HepG2 (cell line): ENCODE measurements at regions not wholly inside any gene's neighbourhood (a gene's known extent, or its start where the extent isn't known, plus 50 kb on each side); places are given as distances from the start of the nearest gene placed in this dataset.

ENCODE experiments used
- ATAC-seq: fragments of 200-7000 bp; cut with Tn5 transposase; 3 replicates; pipeline ENCODE4 v1.9.1; 2020; ENCODE audit warnings: mild to moderate bottlenecking, moderate library complexity
- BruUV-seq: library from RNA; stranded (reverse); fragments of 400-500 nt; replicated peaks from 2 replicates; lab custom pipeline; 2021; lab: Mats Ljungman, UMichigan
- CTCF ChIA-PET: fragments of 300-600 bp; formaldehyde crosslinking; extraction: SDS; loops from one replicate; lab custom pipeline; 2021; ENCODE audit warnings: low total read pairs, inconsistent platforms, low intra/inter-chr PET ratio; lab: Yijun Ruan, JAX
- POLR2A ChIA-PET: fragments of 350-600 bp; sonication (Branson Sonifier 250); formaldehyde crosslinking; loops from one replicate; lab custom pipeline; 2020; ENCODE audit warnings: antibody characterized with exemption, inconsistent platforms; lab: Yijun Ruan, JAX
- DNase-seq: peaks from one replicate; pipeline ENCODE4 v3.0.0-alpha.2; 2015; ENCODE audit warnings: low spot score
- FAIRE-seq: peaks from 3 replicates; lab custom pipeline; 2011; peaks lifted over from hg19 to GRCh38; lab: Jason Lieb, UNC
- H2AFZ ChIP-seq: one replicate; pipeline ENCODE4 v1.6.1; 2011; ENCODE audit warnings: low read length, inconsistent platforms
- H3K27ac ChIP-seq: fragments of 300-600 bp; 3 replicates; pipeline ENCODE4 v1.8.0; 2011; ENCODE audit warnings: mixed run types, mild to moderate bottlenecking, mixed read lengths, low read length, inconsistent platforms; ENCODE audit not compliant: insufficient read depth; ENCODE audit errors: extremely low read length
- H3K27me3 ChIP-seq, 2 experiments: fragments of 200-600 bp in 1 of 2; 2 replicates in 1 of 2; 3 replicates in 1 of 2; pipeline versions ENCODE4 v1.6.0 to v1.8.0; 2011; ENCODE audit warnings: low read length in 2 of 2, mild to moderate bottlenecking in 2 of 2, moderate library complexity in 2 of 2, inconsistent platforms in 1 of 2; ENCODE audit not compliant: insufficient read depth in 2 of 2, control insufficient read depth in 1 of 2
- H3K36me3 ChIP-seq, 2 experiments: fragments of 200-600 bp in 1 of 2; replicated peaks in 1 of 2; 2 replicates in 1 of 2; 3 replicates in 1 of 2; pipeline versions ENCODE4 v1.5.1 to v1.8.0; 2011; ENCODE audit warnings: low read length in 2 of 2, inconsistent platforms in 1 of 2; ENCODE audit not compliant: insufficient read depth in 2 of 2, control insufficient read depth in 1 of 2
- H3K4me1 ChIP-seq: 2 replicates; pipeline ENCODE4 v1.5.1; 2012; ENCODE audit warnings: low read length, inconsistent platforms; ENCODE audit not compliant: insufficient read depth
- H3K4me2 ChIP-seq: 2 replicates; pipeline ENCODE4 v1.6.0; 2011; ENCODE audit warnings: low read depth, low read length, inconsistent platforms
- H3K4me3 ChIP-seq, 3 experiments: fragments of 200-600 bp in 1 of 3; sonication (generic), shearing (Covaris generic) in 1 of 3; replicated peaks in 1 of 3; 2 replicates each; pipeline ENCODE4 v1.5.1; 2011 to 2016; ENCODE audit warnings: low read length in 3 of 3, inconsistent platforms in 2 of 3, low read depth in 2 of 3, mild to moderate bottlenecking in 2 of 3, control low read depth in 1 of 3, mixed read lengths in 1 of 3; ENCODE audit not compliant: insufficient read depth in 1 of 3
- H3K79me2 ChIP-seq: one replicate; pipeline ENCODE4 v1.6.1; 2011; ENCODE audit warnings: low read length, inconsistent platforms; ENCODE audit not compliant: insufficient read depth
- H3K9ac ChIP-seq: 2 replicates; pipeline ENCODE4 v1.6.0; 2011; ENCODE audit warnings: mild to moderate bottlenecking, low read depth, low read length, inconsistent platforms; ENCODE audit not compliant: insufficient read depth
- H3K9me3 ChIP-seq: 2 replicates; pipeline ENCODE4 v1.5.1; 2012; ENCODE audit warnings: mild to moderate bottlenecking, low read length
- H4K20me1 ChIP-seq: 2 replicates; pipeline ENCODE4 v1.6.0; 2011; ENCODE audit warnings: inconsistent platforms, mild to moderate bottlenecking, low read length, moderate library complexity; ENCODE audit not compliant: insufficient read depth
- ATF5 ChIP-seq: sonication (generic); formaldehyde crosslinking; IDR thresholded peaks from 2 replicates; pipeline ENCODE4 v1.4.0; 2020; ENCODE audit warnings: mild to moderate bottlenecking, low read depth, missing genetic modification reagents
- HMGXB3 ChIP-seq: sonication (generic); formaldehyde crosslinking; IDR thresholded peaks from 2 replicates; pipeline ENCODE4 v1.4.0; 2020; ENCODE audit warnings: missing genetic modification reagents, borderline replicate concordance
- HNRNPLL ChIP-seq: fragments of 200-400 bp; formaldehyde crosslinking; IDR thresholded peaks from 2 replicates; pipeline ENCODE4 v1.6.1; 2017; ENCODE audit warnings: mild to moderate bottlenecking, low read depth, low read length; ENCODE audit not compliant: poor library complexity, severe bottlenecking
- IKZF4 ChIP-seq: sonication (generic); formaldehyde crosslinking; IDR thresholded peaks from 2 replicates; pipeline ENCODE4 v1.5.1; 2020; ENCODE audit warnings: borderline replicate concordance, mild to moderate bottlenecking, low read depth, missing genetic modification reagents; ENCODE audit errors: not compliant biosample characterization
- KLF16 ChIP-seq, 2 experiments: sonication (generic) in 1 of 2; formaldehyde crosslinking in 1 of 2; IDR thresholded peaks; 2 replicates each; pipeline versions ENCODE4 v1.6.1 to v1.8.0; 2016 to 2023; ENCODE audit warnings: missing genetic modification reagents in 2 of 2, missing compliant biosample characterization in 1 of 2
- MXD3 ChIP-seq: IDR thresholded peaks from 2 replicates; pipeline ENCODE4 v1.6.1; 2016; ENCODE audit warnings: mild to moderate bottlenecking, missing biosample characterization, missing genetic modification reagents
- RFXANK ChIP-seq: IDR thresholded peaks from 2 replicates; pipeline ENCODE4 v1.6.1; 2016
- SALL2 ChIP-seq: sonication (generic); formaldehyde crosslinking; IDR thresholded peaks from 2 replicates; pipeline ENCODE4 v1.8.1; 2023; ENCODE audit warnings: mild to moderate bottlenecking, missing genetic modification reagents, inconsistent platforms
- SMYD3 ChIP-seq: sonication (generic); formaldehyde crosslinking; IDR thresholded peaks from 2 replicates; pipeline ENCODE4 v1.8.1; 2023; ENCODE audit warnings: mild to moderate bottlenecking, missing genetic modification reagents
- TCF12 ChIP-seq, 2 experiments: fragments of 450-650 bp in 1 of 2; sonication (generic) in 1 of 2; formaldehyde crosslinking in 1 of 2; IDR thresholded peaks; 2 replicates each; pipeline versions ENCODE4 v1.6.1 to v1.8.0; 2017 to 2022; ENCODE audit warnings: antibody characterized with exemption in 1 of 2, mild to moderate bottlenecking in 1 of 2, missing genetic modification reagents in 1 of 2, moderate library complexity in 1 of 2
- ZMYM2 ChIP-seq: sonication (generic); formaldehyde crosslinking; IDR thresholded peaks from 2 replicates; pipeline ENCODE4 v1.8.0; 2022; ENCODE audit warnings: mild to moderate bottlenecking, missing genetic modification reagents
- ZMYM4 ChIP-seq: sonication (generic); formaldehyde crosslinking; IDR thresholded peaks from 2 replicates; pipeline ENCODE4 v1.8.1; 2023; ENCODE audit warnings: mild to moderate bottlenecking, missing genetic modification reagents
- ZNF143 ChIP-seq: sonication (generic); formaldehyde crosslinking; IDR thresholded peaks from 2 replicates; pipeline ENCODE4 v1.4.0; 2020; ENCODE audit warnings: missing genetic modification reagents
- ZNF768 ChIP-seq: sonication (generic); formaldehyde crosslinking; IDR thresholded peaks from 2 replicates; pipeline ENCODE4 v1.4.0; 2020; ENCODE audit warnings: missing genetic modification reagents
- ZSCAN30 ChIP-seq: sonication (generic); formaldehyde crosslinking; IDR thresholded peaks from 2 replicates; pipeline ENCODE4 v1.5.0; 2020; ENCODE audit warnings: mild to moderate bottlenecking, missing genetic modification reagents
- in situ Hi-C: cut with HindIII; loops from 2 replicates; pipeline ENCODE4 v1.10.0; 2017; ENCODE audit warnings: low pct_unique_long_range_greater_than_20kb; ENCODE audit not compliant: extremely low pct_ligation_motif_present
- intact Hi-C: fragments of 100-400 bp; cut with micrococcal nuclease; formaldehyde crosslinking; loops from one replicate; pipeline ENCODE4 v1.10.0; 2022; ENCODE audit not compliant: unreplicated experiment

- H3K27ac ChIP-seq = no peak overlapping the region
- H3K4me3 ChIP-seq = no peak overlapping the region
- no peaks in the 10 kb centered on the region for H4K20me1 ChIP-seq
- no TSS peak for BruUV-seq
- no peak overlapping the region for H3K4me2 ChIP-seq
- DNase-seq (no peak), FAIRE-seq (no peak), ATAC-seq (no peak)
- no peak overlapping the region for H3K9ac ChIP-seq
- no peaks in the 10 kb centered on the region for H3K27me3 ChIP-seq
- H3K79me2 ChIP-seq = no peaks in the 10 kb centered on the region
- peaks cover 7% of the 10 kb centered on the region; the same call in 1 of the 2 replicates for H3K9me3 ChIP-seq
- intact Hi-C loops (no loop called here), in situ Hi-C loops (no loop called here)
- no peaks in the 10 kb centered on the region for H3K36me3 ChIP-seq
- ChIA-PET CTCF (no interaction called here), POLR2A (no interaction called here)
- H3K4me1 ChIP-seq = peaks cover 22% of the 10 kb centered on the region
- H2AFZ ChIP-seq = no peak overlapping the region
- TF ChIP-seq SMYD3 (CRISPR knock-in tag) (no peak), ATF5 (CRISPR knock-in tag) (no peak), SALL2 (no peak), HNRNPLL (no peak), ZSCAN30 (CRISPR knock-in tag) (no peak), KLF16 (CRISPR knock-in tag; IDR thresholded peaks at IDR 0.05) (no peak), MXD3 (CRISPR knock-in tag) (no peak), ZNF768 (no peak), ZNF143 (no peak), ZMYM2 (CRISPR knock-in tag) (no peak), TCF12 (IDR thresholded peaks at IDR 0.05) (no peak), TCF12 (CRISPR knock-in tag; IDR thresholded peaks at IDR 0.05) (no peak), HMGXB3 (CRISPR knock-in tag) (no peak), ZMYM4 (CRISPR knock-in tag) (no peak), RFXANK (CRISPR knock-in tag) (no peak), IKZF4 (CRISPR knock-in tag) (no peak)
- TF ChIP-seq, all 625 proteins: peak for 0
Observed at GRCh38 chr5:91283899-91284298, 99.2 kb downstream of the ARRDC3 start.
